ENCODE measurements at regions not wholly inside any gene's neighbourhood (a gene's known extent, or its start where the extent isn't known, plus 50 kb on each side); places are given as distances from the start of the nearest gene placed in this dataset.

- H3K27me3 ChIP-seq = no peaks in the 10 kb centered on the region
- no peak overlapping the region for H3K4me3 ChIP-seq
- H3K36me3 ChIP-seq = no peaks in the 10 kb centered on the region
- H3K9me3 ChIP-seq = no peaks in the 10 kb centered on the region
- TF ChIP-seq CTCF (IDR thresholded peaks at IDR 0.05) = no peak
- DNase-seq (ENCODE audit: low spot score) = no peak
- H3K4me1 ChIP-seq = no peaks in the 10 kb centered on the region
- H3K27ac ChIP-seq = no peak overlapping the region
Measured at GRCh38 chr10:85204814-85205213, 876.4 kb downstream of the CCSER2 start.

GRCh38 chr10:85212526-85212925 is 884.1 kb downstream of the CCSER2 start:
- Histone ChIP-seq H3K27ac (no peak overlapping the region), H3K27me3 (no peaks in the 10 kb centered on the region), H3K4me3 (no peak overlapping the region), H3K4me1 (no peaks in the 10 kb centered on the region), H3K9me3 (no peaks in the 10 kb centered on the region), H3K36me3 (no peaks in the 10 kb centered on the region)
- DNase-seq (ENCODE audit: low spot score) = no peak
- no peak for TF ChIP-seq CTCF (IDR thresholded peaks at IDR 0.05)

- H3K36me3 ChIP-seq = no peaks in the 10 kb centered on the region
- no peak overlapping the region for H3K4me3 ChIP-seq
- TF ChIP-seq CTCF (IDR thresholded peaks at IDR 0.05) = no peak
- no peaks in the 10 kb centered on the region for H3K4me1 ChIP-seq
- H3K27ac ChIP-seq = no peak overlapping the region
- no peaks in the 10 kb centered on the region for H3K9me3 ChIP-seq
- DNase-seq (ENCODE audit: low spot score) = no peak
- no peaks in the 10 kb centered on the region for H3K27me3 ChIP-seq
Measured at GRCh38 chr10:85213493-85213892, 885.1 kb downstream of the CCSER2 start.

- TF ChIP-seq CTCF (IDR thresholded peaks at IDR 0.05) = peak in 1 of 2 donors; percentile 29
- Histone ChIP-seq H3K9me3 (no peaks in the 10 kb centered on the region), H3K36me3 (no peaks in the 10 kb centered on the region), H3K27me3 (no peaks in the 10 kb centered on the region), H3K4me3 (no peak overlapping the region), H3K27ac (no peak overlapping the region), H3K4me1 (no peaks in the 10 kb centered on the region)
- no peak for DNase-seq (ENCODE audit: low spot score)
Measured at GRCh38 chr10:85222300-85222699, 893.9 kb downstream of the CCSER2 start.

GRCh38 chr10:85224366-85224940 is 896.1 kb downstream of the CCSER2 start:
- no peaks in the 10 kb centered on the region for H3K27me3 ChIP-seq
- H3K27ac ChIP-seq = no peak overlapping the region
- H3K36me3 ChIP-seq = no peaks in the 10 kb centered on the region
- no peak for TF ChIP-seq CTCF (IDR thresholded peaks at IDR 0.05)
- no peaks in the 10 kb centered on the region for H3K4me1 ChIP-seq
- H3K4me3 ChIP-seq = no peak overlapping the region
- no peaks in the 10 kb centered on the region for H3K9me3 ChIP-seq
- no peak for DNase-seq (ENCODE audit: low spot score)

GRCh38 chr10:85225311-85225710 is 896.9 kb downstream of the CCSER2 start:
- H3K4me1 ChIP-seq = no peaks in the 10 kb centered on the region
- TF ChIP-seq CTCF (IDR thresholded peaks at IDR 0.05) = no peak
- no peak for DNase-seq (ENCODE audit: low spot score)

More at GRCh38 chr10:85225311-85225710, 896.9 kb downstream of the CCSER2 start:
- Histone ChIP-seq H3K9me3 (no peaks in the 10 kb centered on the region), H3K27ac (no peak overlapping the region), H3K4me3 (no peak overlapping the region), H3K27me3 (no peaks in the 10 kb centered on the region), H3K36me3 (no peaks in the 10 kb centered on the region)

All from right atrium auricular region (tissue), 2 donors.